ENCODE measurements at regions not wholly inside any gene's neighbourhood (a gene's known extent, or its start where the extent isn't known, plus 50 kb on each side); places are given as distances from the start of the nearest gene placed in this dataset.

DNA sequence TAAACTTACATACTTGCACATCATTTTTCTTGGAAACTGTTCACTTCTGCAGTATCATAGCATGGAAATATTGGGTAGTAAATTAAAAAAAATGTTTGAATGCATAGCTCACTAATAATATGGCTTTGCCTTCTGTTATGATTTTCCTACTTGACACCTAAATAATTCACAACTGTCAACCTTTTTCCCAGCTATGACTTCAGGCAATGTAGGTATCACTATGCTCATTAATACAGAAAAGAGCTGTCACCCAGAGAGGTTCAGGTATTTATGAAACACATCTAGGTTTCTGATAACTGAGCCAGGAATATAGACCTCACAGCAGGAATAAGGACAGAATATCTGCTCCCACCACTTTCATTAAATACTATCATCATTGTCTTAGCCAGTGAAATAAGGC is 289.5 kb downstream of the ACTRT1 start:
- no peak overlapping the region for H3K4me3 ChIP-seq (ENCODE audit: low read depth, low read length)
- H3K27ac ChIP-seq (ENCODE audit: extremely low read depth, low read depth, low read length): no peak overlapping the region
- ChIA-PET CTCF (no interaction called here), POLR2A (no interaction called here)
- no peaks in the 10 kb centered on the region for H3K9me3 ChIP-seq (ENCODE audit: control insufficient read depth, insufficient read depth, low read depth, low read length)
- no peaks in the 10 kb centered on the region for H3K4me1 ChIP-seq (ENCODE audit: control insufficient read depth, insufficient read depth, low read length)
- H3K36me3 ChIP-seq (ENCODE audit: control insufficient read depth in 2 of 2, insufficient read depth in 1 of 2, low read length in 2 of 2): no peaks in the 10 kb centered on the region
- no peak for TF ChIP-seq ZNF514 (tag by site-specific recombination; IDR thresholded peaks at IDR 0.05)
- no peak for TF ChIP-seq HIC1 (tag by site-specific recombination; IDR thresholded peaks at IDR 0.05)
- TF ChIP-seq ATF2 (tag by site-specific recombination; IDR thresholded peaks at IDR 0.05; ENCODE audit: low read depth): no peak
- no peak for TF ChIP-seq ZNF776 (tag by site-specific recombination; IDR thresholded peaks at IDR 0.05; ENCODE audit: borderline replicate concordance)
- TF ChIP-seq ZNF623 (tag by site-specific recombination; IDR thresholded peaks at IDR 0.05): no peak
- no peak for TF ChIP-seq PRDM1 (tag by site-specific recombination; IDR thresholded peaks at IDR 0.05)
- no peak for TF ChIP-seq ZNF433 (tag by site-specific recombination; IDR thresholded peaks at IDR 0.05; ENCODE audit: low read depth)
- TF ChIP-seq, protein P1, sequence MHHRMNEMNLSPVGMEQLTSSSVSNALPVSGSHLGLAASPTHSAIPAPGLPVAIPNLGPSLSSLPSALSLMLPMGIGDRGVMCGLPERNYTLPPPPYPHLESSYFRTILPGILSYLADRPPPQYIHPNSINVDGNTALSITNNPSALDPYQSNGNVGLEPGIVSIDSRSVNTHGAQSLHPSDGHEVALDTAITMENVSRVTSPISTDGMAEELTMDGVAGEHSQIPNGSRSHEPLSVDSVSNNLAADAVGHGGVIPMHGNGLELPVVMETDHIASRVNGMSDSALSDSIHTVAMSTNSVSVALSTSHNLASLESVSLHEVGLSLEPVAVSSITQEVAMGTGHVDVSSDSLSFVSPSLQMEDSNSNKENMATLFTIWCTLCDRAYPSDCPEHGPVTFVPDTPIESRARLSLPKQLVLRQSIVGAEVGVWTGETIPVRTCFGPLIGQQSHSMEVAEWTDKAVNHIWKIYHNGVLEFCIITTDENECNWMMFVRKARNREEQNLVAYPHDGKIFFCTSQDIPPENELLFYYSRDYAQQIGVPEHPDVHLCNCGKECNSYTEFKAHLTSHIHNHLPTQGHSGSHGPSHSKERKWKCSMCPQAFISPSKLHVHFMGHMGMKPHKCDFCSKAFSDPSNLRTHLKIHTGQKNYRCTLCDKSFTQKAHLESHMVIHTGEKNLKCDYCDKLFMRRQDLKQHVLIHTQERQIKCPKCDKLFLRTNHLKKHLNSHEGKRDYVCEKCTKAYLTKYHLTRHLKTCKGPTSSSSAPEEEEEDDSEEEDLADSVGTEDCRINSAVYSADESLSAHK (tag by site-specific recombination; IDR thresholded peaks at IDR 0.05): no peak
- TF ChIP-seq ZBTB6 (tag by site-specific recombination; IDR thresholded peaks at IDR 0.05): no peak
- no peak for TF ChIP-seq FEZF1 (tag by site-specific recombination; IDR thresholded peaks at IDR 0.05)
- no peak for TF ChIP-seq ZNF501 (tag by site-specific recombination; IDR thresholded peaks at IDR 0.05)

GRCh38 chrX:127732709-127733108 is 319.5 kb downstream of the ACTRT1 start:
- Histone ChIP-seq H3K4me3 (ENCODE audit: low read depth, low read length) (no peak overlapping the region), H3K27ac (ENCODE audit: extremely low read depth, low read depth, low read length) (no peak overlapping the region), H3K36me3 (ENCODE audit: control insufficient read depth in 2 of 2, insufficient read depth in 1 of 2, low read length in 2 of 2) (no peaks in the 10 kb centered on the region), H3K9me3 (ENCODE audit: control insufficient read depth, insufficient read depth, low read depth, low read length) (no peaks in the 10 kb centered on the region), H3K4me1 (ENCODE audit: control insufficient read depth, insufficient read depth, low read length) (no peaks in the 10 kb centered on the region)
- TF ChIP-seq ZNF560 (tag by site-specific recombination; IDR thresholded peaks at IDR 0.05; ENCODE audit: borderline replicate concordance): no peak
- no peak for TF ChIP-seq ZFP3 (tag by site-specific recombination; IDR thresholded peaks at IDR 0.05; ENCODE audit: low read depth)
- TF ChIP-seq SCRT2 (tag by site-specific recombination; IDR thresholded peaks at IDR 0.05): no peak
- no peak for TF ChIP-seq ZBTB10 (tag by site-specific recombination; IDR thresholded peaks at IDR 0.05)
- no peak for TF ChIP-seq SP3 (tag by site-specific recombination; IDR thresholded peaks at IDR 0.05)
- no peak for TF ChIP-seq ZNF248 (tag by site-specific recombination; IDR thresholded peaks at IDR 0.05)
- TF ChIP-seq ZFP37 (tag by site-specific recombination; IDR thresholded peaks at IDR 0.05): no peak
- POLR2A ChIA-PET: no interaction called here
- CTCF ChIA-PET: no interaction called here
